MCF 10A (cell line): ENCODE measurements at regions not wholly inside any gene's neighbourhood (a gene's known extent, or its start where the extent isn't known, plus 50 kb on each side); places are given as distances from the start of the nearest gene placed in this dataset.
A peak's percentile ranks its signal among the peaks of the same experiment; 100 is the strongest.

Source experiments
- BruUV-seq: library from RNA; stranded (reverse); fragments of 400-500 nt; replicated peaks from 2 replicates; lab custom pipeline; 2021; lab: Mats Ljungman, UMichigan
- CTCF ChIA-PET: fragments of 300-600 bp; sonication (Branson Sonifier 250); formaldehyde crosslinking; extraction: SDS; loops from one replicate; lab custom pipeline; 2021; ENCODE audit warnings: antibody characterized with exemption, inconsistent platforms; lab: Yijun Ruan, JAX
- POLR2A ChIA-PET: fragments of 300-600, 350-650 bp; sonication (Branson Sonifier 250); formaldehyde crosslinking; extraction: SDS; loops from one replicate; lab custom pipeline; 2020; ENCODE audit warnings: antibody characterized with exemption, inconsistent platforms; lab: Yijun Ruan, JAX
- DNase-seq: peaks from one replicate; pipeline ENCODE4 v3.0.0-alpha.2; 2018; ENCODE audit not compliant: unreplicated experiment
- H3K27ac Mint-ChIP-seq: one replicate; pipeline ENCODE4 v1.8.0; 2022; ENCODE audit warnings: mild to moderate bottlenecking, low read depth, mixed read lengths; ENCODE audit not compliant: unreplicated experiment
- H3K27me3 Mint-ChIP-seq: one replicate; pipeline ENCODE4 v1.8.0; 2022; ENCODE audit warnings: mixed read lengths; ENCODE audit not compliant: insufficient read depth, unreplicated experiment
- H3K36me3 Mint-ChIP-seq: one replicate; pipeline ENCODE4 v1.8.0; 2022; ENCODE audit warnings: mild to moderate bottlenecking, moderate library complexity, mixed read lengths; ENCODE audit not compliant: insufficient read depth, unreplicated experiment
- H3K4me1 Mint-ChIP-seq: one replicate; pipeline ENCODE4 v1.8.0; 2022; ENCODE audit warnings: mixed read lengths; ENCODE audit not compliant: insufficient read depth, unreplicated experiment
- H3K4me3 Mint-ChIP-seq: one replicate; pipeline ENCODE4 v1.8.0; 2022; ENCODE audit warnings: mild to moderate bottlenecking, moderate library complexity, mixed read lengths; ENCODE audit not compliant: unreplicated experiment
- H3K9me3 Mint-ChIP-seq: one replicate; pipeline ENCODE4 v1.8.0; 2022; ENCODE audit warnings: mixed read lengths; ENCODE audit not compliant: unreplicated experiment
- CTCF ChIP-seq: fragments of 200-600 bp; IDR thresholded peaks from one replicate; pipeline ENCODE4 v1.8.0; 2022; ENCODE audit warnings: antibody characterized with exemption, mild to moderate bottlenecking; ENCODE audit not compliant: unreplicated experiment
- intact Hi-C: fragments of 100-400 bp; cut with micrococcal nuclease; formaldehyde crosslinking; loops from 2 replicates; pipeline ENCODE4 v1.14.1; 2022

- BruUV-seq: no TSS peak
- POLR2A ChIA-PET: interaction anchor here (0.7 to 1.1 kb wide), 3 partner anchors 15 to 81 kb away, joined by 3 to 4 read pairs (median 3); partner anchors contain the start of gene DPYD
- Mint-ChIP-seq H3K9me3 (no peaks in the 10 kb centered on the region), H3K27me3 (no peaks in the 10 kb centered on the region), H3K36me3 (peaks cover 6% of the 10 kb centered on the region), H3K4me1 (peaks cover 8% of the 10 kb centered on the region), H3K4me3 (no peak overlapping the region), H3K27ac (no peak overlapping the region)
- CTCF ChIA-PET: no interaction called here
- TF ChIP-seq CTCF: no peak
- intact Hi-C loops: no loop called here
- DNase-seq: no peak
Observed at GRCh38 chr1:98002288-98002687, 81.5 kb upstream of the DPYD start.

- Mint-ChIP-seq H3K27me3 (no peaks in the 10 kb centered on the region), H3K9me3 (no peaks in the 10 kb centered on the region), H3K36me3 (peaks cover 6% of the 10 kb centered on the region), H3K27ac (no peak overlapping the region), H3K4me1 (peaks cover 12% of the 10 kb centered on the region), H3K4me3 (no peak overlapping the region)
- no TSS peak for BruUV-seq
- TF ChIP-seq CTCF: no peak
- ChIA-PET CTCF (no interaction called here), POLR2A (no interaction called here)
- intact Hi-C loops: loop anchor here (2.0 kb wide), 1 partner anchor 467 kb away; no protein-coding TSS in a partner anchor
- peak; percentile 3 for DNase-seq
Observed at GRCh38 chr1:98001764-98002163, 80.9 kb upstream of the DPYD start.

- no TSS peak for BruUV-seq
- intact Hi-C loops: loop anchor here (5.0 kb wide), 1 partner anchor 48 kb away; no protein-coding TSS in a partner anchor
- no peak for DNase-seq
- Mint-ChIP-seq H3K4me1 (peaks cover 14% of the 10 kb centered on the region), H3K9me3 (no peaks in the 10 kb centered on the region), H3K27ac (no peak overlapping the region), H3K36me3 (peaks cover 6% of the 10 kb centered on the region), H3K4me3 (no peak overlapping the region), H3K27me3 (no peaks in the 10 kb centered on the region)
- no peak for TF ChIP-seq CTCF
- CTCF ChIA-PET: interaction anchor here (0.6 to 1.3 kb wide), 3 partner anchors 10 to 71 kb away, joined by 3 to 4 read pairs (median 4); no protein-coding TSS in a partner anchor
- POLR2A ChIA-PET: no interaction called here
Observed at GRCh38 chr1:97999320-97999719, 78.5 kb upstream of the DPYD start.

GRCh38 chr1:97996880-97997279, 76.0 kb upstream of the DPYD start:
- no peak overlapping the region for H3K27ac Mint-ChIP-seq
- H3K36me3 Mint-ChIP-seq: peaks cover 12% of the 10 kb centered on the region
- no TSS peak for BruUV-seq
- no peaks in the 10 kb centered on the region for H3K27me3 Mint-ChIP-seq
- intact Hi-C loops: loop anchor here (5.0 kb wide), 1 partner anchor 50 kb away; no protein-coding TSS in a partner anchor
- DNase-seq: peak; percentile 17
- peaks cover 14% of the 10 kb centered on the region for H3K4me1 Mint-ChIP-seq
- H3K4me3 Mint-ChIP-seq: no peak overlapping the region
- TF ChIP-seq CTCF: no peak
- ChIA-PET POLR2A (interaction anchor here (0.7 kb wide), 1 partner anchor 9 kb away, joined by 3 read pairs; no protein-coding TSS in a partner anchor), CTCF (no interaction called here)
- no peaks in the 10 kb centered on the region for H3K9me3 Mint-ChIP-seq
